GM18867 (cell line): ENCODE measurements at regions not wholly inside any gene's neighbourhood (a gene's known extent, or its start where the extent isn't known, plus 50 kb on each side); places are given as distances from the start of the nearest gene placed in this dataset.
"Not testable (repeated sequence)": the region's sequence is repeated elsewhere in the genome, so short reads cannot be mapped to it uniquely, and the experiment has no call there.

Experiments used
- ATAC-seq: cut with Tn5 transposase; IDR thresholded peaks from one replicate; pipeline ENCODE4 v1.9.1; 2021; ENCODE audit warnings: mild to moderate bottlenecking, moderate library complexity; ENCODE audit not compliant: unreplicated experiment

DNA sequence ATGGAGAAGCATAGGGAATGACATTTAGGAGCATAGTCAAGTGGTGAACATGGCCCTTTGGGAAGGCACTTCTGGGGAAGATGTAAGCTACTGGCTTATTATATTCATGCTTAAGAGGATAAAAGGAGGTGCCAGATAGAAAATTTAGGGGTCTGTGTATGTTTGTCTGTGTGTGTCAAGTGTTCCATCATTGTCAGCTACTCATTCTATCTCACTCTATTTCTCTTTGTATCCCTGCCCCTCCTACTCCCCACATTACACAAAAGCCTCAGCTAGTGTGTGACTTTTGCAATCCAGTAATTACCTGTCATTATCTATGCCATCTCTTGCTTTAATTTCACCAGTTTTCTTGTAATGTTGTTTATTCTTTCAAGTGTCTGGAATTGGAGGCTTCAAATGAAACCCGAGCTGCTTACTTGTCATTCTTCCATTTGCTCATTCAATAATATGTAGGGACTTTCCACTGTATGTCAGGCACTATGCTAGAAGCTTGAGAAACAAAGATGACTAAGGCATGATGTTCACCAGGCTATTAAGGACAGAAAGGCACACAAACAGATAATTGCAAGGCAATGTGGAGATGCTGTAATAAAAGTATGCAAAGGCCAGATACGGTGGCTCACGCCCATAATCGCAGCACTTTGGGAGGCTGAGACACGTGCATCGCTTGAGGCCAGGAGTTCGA is 229.8 kb upstream of the TEX13C start:
- no peak for ATAC-seq

GRCh38 chrX:125093852-125094251 is 225.8 kb upstream of the TEX13C start:
- ATAC-seq = no peak

- no peak for ATAC-seq
Measured at GRCh38 chrX:125094901-125095300, 224.8 kb upstream of the TEX13C start.

GRCh38 chrX:125096469-125096868 is 223.2 kb upstream of the TEX13C start:
- no peak for ATAC-seq

- ATAC-seq = no peak
Measured at GRCh38 chrX:125096870-125097269, 222.8 kb upstream of the TEX13C start.

GRCh38 chrX:125101971-125102755 is 217.5 kb upstream of the TEX13C start:
- no peak for ATAC-seq

- ATAC-seq = no peak
Measured at GRCh38 chrX:125103693-125104092, 216.0 kb upstream of the TEX13C start.

DNA sequence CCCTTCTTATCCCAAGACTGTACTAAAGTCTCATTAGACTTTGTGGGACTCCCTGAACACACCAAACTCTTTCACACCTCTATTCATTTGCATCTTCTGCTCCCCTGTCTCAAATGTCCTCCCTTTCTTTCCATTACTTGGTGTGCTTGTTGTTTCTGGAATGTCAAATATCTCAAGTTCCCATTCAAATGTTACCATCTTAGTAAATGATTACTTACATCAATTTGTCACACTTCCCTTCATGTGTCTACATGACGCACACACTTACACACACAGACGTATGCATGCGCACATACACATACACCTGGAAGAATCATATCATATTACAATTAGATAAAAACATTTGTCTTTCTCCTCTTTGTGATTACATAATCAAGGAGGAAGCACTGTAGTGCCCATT is 210.8 kb upstream of the TEX13C start:
- ATAC-seq = no peak

GRCh38 chrX:125131164-125131563 is 188.5 kb upstream of the TEX13C start:
- ATAC-seq = no peak

DNA sequence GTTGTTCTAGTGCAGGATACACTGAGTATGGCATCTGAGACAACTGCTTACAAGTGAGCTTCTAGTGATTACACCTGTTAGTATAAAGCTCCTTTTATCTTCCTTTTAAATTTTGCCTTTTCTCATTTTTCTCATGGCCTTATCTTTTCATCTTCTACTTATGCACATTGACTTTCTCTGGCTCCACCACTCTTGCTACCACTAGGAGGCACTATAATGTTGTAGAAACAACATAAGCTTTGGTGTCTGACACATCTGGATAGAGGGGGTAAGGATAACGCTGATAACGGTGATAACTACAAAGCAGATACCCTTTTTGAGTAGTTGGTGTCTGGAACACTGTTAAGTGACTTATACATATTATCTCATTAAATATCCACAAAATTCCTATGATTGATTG is 187.4 kb upstream of the TEX13C start:
- ATAC-seq = peak; percentile 72

DNA sequence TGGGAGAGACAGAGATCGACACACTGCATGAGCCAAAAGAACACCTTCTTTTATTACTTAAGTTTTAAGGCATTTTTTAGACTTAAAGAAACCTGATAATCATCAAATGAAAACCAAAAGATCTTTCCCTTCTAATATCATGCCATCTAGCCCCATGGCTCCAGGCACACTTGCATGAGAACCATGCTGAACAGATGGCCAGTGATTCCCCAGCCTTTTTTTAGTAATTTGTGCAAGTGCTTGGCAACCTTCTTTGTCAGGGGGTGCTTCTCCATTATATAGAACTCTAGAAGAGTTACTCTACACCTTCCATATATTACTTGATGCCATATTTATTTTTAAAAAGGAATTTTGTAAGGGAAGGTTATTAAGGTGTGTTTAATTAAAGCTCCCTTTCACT is 182.2 kb upstream of the TEX13C start:
- ATAC-seq = no peak

- no peak for ATAC-seq
Measured at GRCh38 chrX:125150231-125150630, 169.4 kb upstream of the TEX13C start.

DNA sequence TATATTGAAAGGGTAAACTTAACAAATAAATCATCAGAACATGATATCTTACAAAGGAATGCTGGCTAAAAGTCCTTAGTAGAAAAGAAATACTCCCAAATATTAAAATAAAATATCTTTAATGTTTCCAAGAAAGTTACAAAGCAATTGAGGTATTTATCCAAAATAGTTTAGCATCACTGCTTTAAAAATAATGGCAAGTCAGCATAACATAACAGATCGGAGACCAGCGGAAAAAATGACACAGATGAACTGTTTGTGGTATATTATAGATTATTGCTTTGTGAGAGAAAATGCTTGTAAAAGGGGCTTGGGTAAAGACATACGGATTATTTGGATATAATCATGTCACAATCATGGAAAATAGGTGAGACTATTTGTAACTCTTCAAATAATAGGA is 168.5 kb upstream of the TEX13C start:
- no peak for ATAC-seq

- ATAC-seq = no peak
Measured at GRCh38 chrX:125152011-125152410, 167.7 kb upstream of the TEX13C start.

GRCh38 chrX:125153621-125154020 is 166.1 kb upstream of the TEX13C start:
- no peak for ATAC-seq

- not testable (repeated sequence) for ATAC-seq
Measured at GRCh38 chrX:125154288-125155257, 165.1 kb upstream of the TEX13C start.

GRCh38 chrX:125155296-125156033 is 164.2 kb upstream of the TEX13C start:
- ATAC-seq = not testable (repeated sequence)

DNA sequence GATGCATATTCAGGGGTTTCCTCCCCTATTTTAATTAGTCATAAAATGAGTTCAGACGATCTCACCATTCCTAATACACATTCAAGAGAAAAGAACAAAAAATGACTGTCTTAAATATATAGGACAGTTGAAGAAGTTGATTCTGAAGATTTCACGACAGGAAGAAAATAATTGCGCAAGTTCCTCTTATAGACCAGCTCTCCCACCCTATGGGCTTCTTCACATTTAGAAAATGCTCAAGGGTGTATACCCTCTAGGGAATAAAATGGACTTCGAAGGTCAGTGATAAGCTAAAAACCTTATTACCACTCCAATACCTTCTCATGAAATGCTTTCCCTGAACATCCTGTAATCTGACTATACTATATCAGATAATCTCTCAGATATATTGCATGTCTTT is 149.2 kb upstream of the TEX13C start:
- no peak for ATAC-seq

DNA sequence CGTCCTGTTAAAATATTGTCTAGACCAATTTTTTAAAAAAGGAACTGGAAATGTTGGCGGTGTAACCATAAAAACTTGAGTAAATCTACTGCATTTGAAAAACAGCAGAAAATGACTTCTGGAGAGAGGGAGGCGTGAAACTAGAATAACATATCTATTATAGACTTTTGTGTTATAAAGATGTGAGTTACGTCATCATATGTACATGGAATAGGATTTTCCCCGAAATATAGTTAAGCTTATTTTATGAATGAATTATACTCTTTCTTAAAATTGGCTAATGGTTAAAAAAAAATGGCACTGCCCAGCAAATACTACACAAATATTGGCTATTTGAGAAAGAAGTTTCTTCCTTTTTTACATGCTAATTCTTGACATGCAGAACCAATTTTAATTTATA is 147.1 kb upstream of the TEX13C start:
- no peak for ATAC-seq

DNA sequence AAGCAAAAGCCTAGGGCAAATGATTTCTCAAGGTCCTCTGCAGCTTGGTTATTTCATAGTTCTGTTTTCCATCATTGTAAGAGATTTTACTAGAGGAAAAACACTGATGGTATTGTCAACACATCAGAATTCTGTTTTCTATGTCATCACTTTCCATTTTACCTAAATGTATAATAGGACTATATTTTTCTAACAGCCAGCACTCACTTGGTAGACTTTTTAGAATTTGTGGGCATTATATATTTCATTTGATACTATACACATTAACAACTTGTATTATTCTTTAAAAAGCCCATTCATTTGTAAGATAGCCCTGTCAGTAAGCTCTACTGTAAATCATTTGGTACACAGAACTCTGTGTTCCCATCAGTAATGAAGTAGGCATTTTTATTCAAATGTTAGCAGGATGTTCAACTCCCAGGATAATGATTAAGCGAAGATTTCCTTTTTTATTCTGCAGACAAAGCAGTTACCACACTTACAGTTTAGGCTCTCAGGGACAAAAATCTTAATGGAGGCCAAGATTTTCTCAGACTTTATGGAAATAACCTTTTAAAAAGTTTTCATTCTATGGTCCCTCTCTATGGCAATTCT is 143.6 kb upstream of the TEX13C start:
- ATAC-seq = no peak
